A673 (cell line): ENCODE measurements at regions not wholly inside any gene's neighbourhood (a gene's known extent, or its start where the extent isn't known, plus 50 kb on each side); places are given as distances from the start of the nearest gene placed in this dataset.

Experiments
- CTCF ChIP-seq: fragments of 300-800, 200-600 bp; sonication (generic); conservative IDR thresholded peaks from 2 replicates; pipeline ENCODE4 v1.5.1; 2017; ENCODE audit warnings: low read depth, mild to moderate bottlenecking, antibody characterized with exemption, low read length, moderate library complexity, mixed read lengths
- EZH2 ChIP-seq: fragments of 200-600 bp; sonication (generic); IDR thresholded peaks from 2 replicates; pipeline ENCODE4 v1.6.1; 2017; ENCODE audit warnings: borderline replicate concordance, low read depth, mild to moderate bottlenecking, mixed read lengths, antibody characterized with exemption, low read length; ENCODE audit not compliant: poor library complexity, severe bottlenecking

DNA sequence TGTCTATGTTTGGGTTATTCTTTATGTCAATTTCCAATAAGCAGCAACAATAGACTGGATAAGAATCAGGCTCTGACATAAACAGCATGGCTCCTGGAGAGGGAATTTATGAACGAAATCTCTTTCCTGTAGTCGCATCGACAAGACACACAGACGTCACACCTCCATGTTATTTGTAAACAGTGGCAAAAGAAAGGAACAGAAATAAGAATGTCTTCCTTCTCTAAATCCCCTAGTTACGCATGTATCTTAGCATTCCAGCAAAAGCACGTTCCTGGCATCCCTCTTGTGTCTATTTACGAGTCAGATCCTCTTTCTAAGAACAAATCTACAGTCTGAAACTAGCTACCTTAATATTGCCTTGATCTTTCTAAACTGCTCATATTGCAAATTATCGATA lies 559.1 kb upstream of the JAG1 start:
- TF ChIP-seq CTCF (no peak), EZH2 (no peak)
